Vagina (tissue), 2 donors: ENCODE measurements at regions not wholly inside any gene's neighbourhood (a gene's known extent, or its start where the extent isn't known, plus 50 kb on each side); places are given as distances from the start of the nearest gene placed in this dataset.
"Not testable (repeated sequence)": the region's sequence is repeated elsewhere in the genome, so short reads cannot be mapped to it uniquely, and the experiment has no call there.

ENCODE experiments used
- DNase-seq, 2 donors: peaks; one replicate each; pipeline ENCODE4 v3.0.0-alpha.2; 2017; ENCODE audit errors: extremely low spot score in 2 of 2
- H3K27ac ChIP-seq: fragments of 200-600 bp; sonication (generic); one replicate; pipeline ENCODE4 v1.5.1; 2019
- H3K27me3 ChIP-seq: fragments of 200-600 bp; sonication (generic); one replicate; pipeline ENCODE4 v1.5.1; 2019
- H3K36me3 ChIP-seq, 2 donors: fragments of 200-600 bp; sonication (generic); one replicate each; pipeline ENCODE4 v1.5.1; 2017 to 2019
- H3K4me1 ChIP-seq: fragments of 200-600 bp; sonication (generic); one replicate; pipeline ENCODE4 v1.5.1; 2019
- H3K4me3 ChIP-seq, 2 donors: fragments of 200-600 bp; sonication (generic); 1 replicate in 1 of 2; 2 replicates in 1 of 2; pipeline ENCODE4 v1.5.1; 2016 to 2019
- H3K9me3 ChIP-seq: fragments of 200-600 bp; sonication (generic); one replicate; pipeline ENCODE4 v1.5.1; 2019
- intact Hi-C: fragments of 100-400 bp; cut with DNase I; formaldehyde crosslinking; loops from one replicate; pipeline ENCODE4 v1.15.1; 2023

DNA sequence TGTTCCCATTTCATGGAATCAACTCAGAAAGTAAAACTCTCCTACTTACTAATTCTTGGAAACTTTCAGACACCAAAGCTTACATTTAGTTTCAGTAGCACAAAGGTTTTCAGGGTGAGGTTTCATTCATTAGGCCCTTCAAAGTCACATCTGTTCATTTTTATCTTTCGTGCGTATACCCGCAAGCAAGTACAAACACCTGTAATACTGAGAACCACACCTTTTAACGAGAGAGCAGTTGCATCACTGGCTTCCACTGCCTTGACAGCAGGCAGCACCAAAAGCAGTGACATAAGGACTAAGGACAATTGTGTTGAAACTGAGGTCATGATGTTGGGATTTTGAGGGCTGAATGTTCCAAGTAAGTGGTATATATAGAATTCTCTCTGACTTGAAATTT is 60.5 kb downstream of the GOLGA6L22 start:
- H3K27ac ChIP-seq, H3K9me3 ChIP-seq, intact Hi-C loops, DNase-seq, H3K36me3 ChIP-seq, H3K4me1 ChIP-seq, H3K4me3 ChIP-seq, H3K27me3 ChIP-seq: not testable (repeated sequence)

DNA sequence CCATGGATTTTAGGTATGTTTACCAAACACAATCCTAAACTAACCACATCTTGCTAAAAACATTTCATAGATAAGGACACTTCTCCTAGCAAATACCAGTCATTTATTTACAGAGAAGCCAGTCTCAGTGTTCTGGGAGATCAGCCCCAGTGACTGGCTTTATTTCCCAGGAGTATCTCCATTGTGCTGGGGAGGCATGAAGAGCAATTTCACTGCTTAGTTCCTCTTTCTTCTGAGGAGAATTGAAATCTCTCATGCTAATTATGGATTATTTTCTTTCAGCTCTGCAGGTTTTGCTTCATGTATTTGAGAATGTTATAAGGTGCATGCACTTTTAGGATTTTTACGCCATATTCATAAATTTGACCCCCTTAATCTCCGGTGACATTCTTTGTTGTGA is 67.8 kb downstream of the GOLGA6L22 start:
- H3K9me3 ChIP-seq, H3K4me1 ChIP-seq, intact Hi-C loops, H3K27ac ChIP-seq, H3K36me3 ChIP-seq, DNase-seq, H3K27me3 ChIP-seq, H3K4me3 ChIP-seq: not testable (repeated sequence)

- H3K4me3 ChIP-seq, intact Hi-C loops, DNase-seq: not testable (repeated sequence)
Observed at GRCh38 chr15:22527016-22527415, 68.3 kb downstream of the GOLGA6L22 start.

GRCh38 chr15:22529200-22529599 is 70.5 kb downstream of the GOLGA6L22 start:
- H3K4me3 ChIP-seq, H3K36me3 ChIP-seq, DNase-seq, H3K27ac ChIP-seq, intact Hi-C loops, H3K9me3 ChIP-seq, H3K27me3 ChIP-seq, H3K4me1 ChIP-seq: not testable (repeated sequence)

More at GRCh38 chr15:22527016-22527415, 68.3 kb downstream of the GOLGA6L22 start:
- not testable (repeated sequence) for H3K36me3 ChIP-seq, H3K9me3 ChIP-seq, H3K27ac ChIP-seq, H3K4me1 ChIP-seq, H3K27me3 ChIP-seq

DNA sequence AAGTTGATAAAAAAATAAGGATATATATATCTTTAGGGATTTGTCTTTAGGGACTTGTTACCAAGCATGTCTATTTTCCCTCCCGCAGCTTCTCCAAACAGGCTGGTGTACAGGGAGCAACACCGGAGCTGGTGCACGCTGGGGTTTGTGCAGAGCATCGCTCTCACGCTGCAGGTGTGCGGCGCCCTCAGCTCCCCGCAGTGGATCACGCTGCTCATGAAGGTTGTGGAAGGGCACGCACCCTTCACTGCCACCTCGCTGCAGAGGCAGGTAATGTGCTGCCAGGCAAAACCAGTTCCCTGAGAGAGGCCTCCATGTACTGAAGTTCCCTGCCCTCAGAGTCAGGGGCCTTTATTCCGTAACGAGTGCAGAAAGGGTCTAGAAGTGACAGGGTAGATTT is 101.0 kb downstream of the GOLGA6L22 start:
- not testable (repeated sequence) for DNase-seq

DNA sequence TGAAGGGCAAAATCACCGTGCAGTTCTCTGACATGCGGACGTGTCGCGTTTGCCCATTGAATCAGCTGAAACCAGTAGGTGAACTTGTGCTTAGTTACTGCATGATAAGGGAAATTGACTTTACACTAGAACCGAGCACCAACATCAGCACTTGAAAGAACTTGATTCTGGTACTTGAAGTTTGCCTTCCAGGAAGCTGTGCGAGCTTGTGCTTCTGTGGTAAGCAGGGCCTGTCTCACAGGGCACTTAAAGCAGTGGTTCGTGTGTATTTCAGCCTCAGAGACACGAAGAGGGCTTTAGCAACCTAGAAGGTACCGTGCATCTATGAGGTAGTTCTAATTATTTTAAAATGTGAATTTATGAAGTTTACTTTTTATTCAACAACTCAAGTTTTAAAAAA is 103.0 kb downstream of the GOLGA6L22 start:
- intact Hi-C loops, DNase-seq, H3K27ac ChIP-seq, H3K4me3 ChIP-seq, H3K27me3 ChIP-seq, H3K9me3 ChIP-seq, H3K36me3 ChIP-seq, H3K4me1 ChIP-seq: not testable (repeated sequence)

More for the DNA sequence above, 101.0 kb downstream of the GOLGA6L22 start:
- H3K36me3 ChIP-seq, intact Hi-C loops, H3K27me3 ChIP-seq, H3K4me1 ChIP-seq, H3K4me3 ChIP-seq, H3K27ac ChIP-seq, H3K9me3 ChIP-seq: not testable (repeated sequence)

DNA sequence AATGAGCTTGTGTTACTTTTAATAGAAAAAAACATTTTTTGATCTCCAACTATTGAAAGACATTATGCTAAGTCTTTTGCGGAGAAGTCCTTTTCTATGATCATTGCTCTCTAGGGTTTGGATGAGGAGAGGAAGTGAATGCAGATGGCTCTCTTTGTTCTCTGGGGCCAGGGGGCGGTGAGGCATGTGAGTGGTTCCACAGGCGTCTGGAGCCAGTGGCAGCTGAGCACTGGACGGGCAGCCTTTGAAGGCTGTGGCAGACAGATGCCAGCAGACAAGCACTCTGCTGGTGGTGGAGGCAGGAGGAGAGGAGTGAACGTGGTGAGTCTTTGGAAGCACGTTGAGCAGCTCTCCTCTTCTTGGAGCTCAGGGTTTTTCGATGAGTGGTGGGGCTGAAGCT is 107.8 kb downstream of the GOLGA6L22 start:
- H3K4me1 ChIP-seq, intact Hi-C loops, H3K27ac ChIP-seq: not testable (repeated sequence)

GRCh38 chr15:22569486-22569885 is 110.8 kb downstream of the GOLGA6L22 start:
- intact Hi-C loops, H3K36me3 ChIP-seq, DNase-seq: not testable (repeated sequence)

More for the DNA sequence above, 107.8 kb downstream of the GOLGA6L22 start:
- not testable (repeated sequence) for H3K9me3 ChIP-seq, H3K36me3 ChIP-seq, H3K27me3 ChIP-seq, DNase-seq, H3K4me3 ChIP-seq

DNA sequence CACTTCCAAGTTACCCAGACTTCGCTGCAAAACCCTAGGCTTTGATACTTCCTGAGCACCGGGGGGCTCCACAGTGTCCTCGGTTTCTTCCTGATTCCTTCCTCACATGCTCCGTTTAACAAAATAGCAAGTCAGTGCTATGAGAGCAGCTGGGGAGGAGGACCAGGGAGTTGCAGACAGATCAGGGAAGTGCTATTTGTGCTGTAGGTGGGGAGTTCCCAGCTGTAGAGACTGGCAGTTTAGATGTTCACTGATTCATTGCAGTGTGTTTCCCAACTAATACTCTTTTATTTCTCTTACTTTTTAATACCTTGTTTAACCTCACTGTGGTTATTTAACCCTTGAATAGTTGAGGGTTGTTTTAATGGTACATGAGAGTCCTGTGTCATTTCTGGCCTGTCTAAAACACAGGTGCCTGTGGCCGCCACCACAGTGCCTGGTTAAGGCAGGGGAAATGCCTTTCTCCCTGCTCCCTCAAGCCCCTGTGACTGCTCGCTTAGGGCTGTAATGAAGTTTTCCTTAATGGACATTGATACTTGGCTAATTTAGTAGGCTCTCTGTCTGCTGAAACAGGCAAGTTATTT is 113.5 kb downstream of the GOLGA6L22 start:
- H3K27me3 ChIP-seq, DNase-seq, H3K36me3 ChIP-seq, H3K9me3 ChIP-seq, H3K27ac ChIP-seq, H3K4me1 ChIP-seq, intact Hi-C loops, H3K4me3 ChIP-seq: not testable (repeated sequence)

More at GRCh38 chr15:22569486-22569885, 110.8 kb downstream of the GOLGA6L22 start:
- not testable (repeated sequence) for H3K4me1 ChIP-seq, H3K9me3 ChIP-seq, H3K4me3 ChIP-seq, H3K27me3 ChIP-seq, H3K27ac ChIP-seq

- DNase-seq, intact Hi-C loops, H3K4me1 ChIP-seq: not testable (repeated sequence)
Observed at GRCh38 chr15:22572792-22573191, 114.1 kb downstream of the GOLGA6L22 start.

DNA sequence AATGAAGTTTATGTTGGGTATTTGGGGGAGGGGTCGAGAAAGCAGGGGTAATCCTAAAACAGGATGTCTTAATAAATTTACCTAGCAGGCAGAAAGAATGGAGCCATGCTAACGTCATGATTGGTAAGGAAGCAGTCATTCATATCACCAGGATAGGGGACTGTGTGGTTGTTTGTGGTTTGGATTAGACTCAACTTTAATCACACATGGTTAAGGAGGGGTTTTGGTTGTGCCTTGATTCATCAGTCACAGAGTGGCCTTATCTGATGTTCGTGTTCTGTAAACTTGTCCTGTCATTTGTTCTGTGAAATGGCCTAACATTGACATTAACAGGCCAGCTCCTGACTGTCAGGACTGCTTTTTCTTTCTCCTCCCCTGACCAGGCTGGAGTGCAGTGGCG is 119.1 kb downstream of the GOLGA6L22 start:
- DNase-seq, intact Hi-C loops, H3K9me3 ChIP-seq, H3K4me1 ChIP-seq, H3K27ac ChIP-seq, H3K36me3 ChIP-seq, H3K27me3 ChIP-seq, H3K4me3 ChIP-seq: not testable (repeated sequence)

More at GRCh38 chr15:22572792-22573191, 114.1 kb downstream of the GOLGA6L22 start:
- H3K36me3 ChIP-seq, H3K27ac ChIP-seq, H3K4me3 ChIP-seq, H3K27me3 ChIP-seq, H3K9me3 ChIP-seq: not testable (repeated sequence)

DNA sequence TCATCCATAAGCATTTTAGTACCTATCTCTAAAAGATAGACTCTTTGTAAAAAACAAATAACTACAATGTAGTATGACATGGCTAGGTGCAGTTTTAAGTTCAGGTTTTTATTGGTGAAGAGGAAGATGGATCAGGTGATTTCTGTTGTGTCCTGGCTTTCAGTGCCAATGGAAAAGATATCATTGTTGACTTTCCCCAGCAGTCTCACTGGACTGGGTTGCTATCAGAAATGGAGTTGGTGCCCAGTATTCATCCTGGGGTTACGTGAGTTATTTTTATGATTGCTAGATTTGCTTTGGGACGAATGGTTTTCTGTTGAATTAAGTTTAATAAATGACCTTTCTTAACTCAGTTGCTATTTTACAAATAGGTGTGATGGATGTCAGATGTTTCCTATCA is 120.5 kb downstream of the GOLGA6L22 start:
- H3K4me1 ChIP-seq, H3K9me3 ChIP-seq, intact Hi-C loops, H3K27me3 ChIP-seq, H3K27ac ChIP-seq, H3K4me3 ChIP-seq, DNase-seq, H3K36me3 ChIP-seq: not testable (repeated sequence)

GRCh38 chr15:22587391-22587790 is 128.7 kb downstream of the GOLGA6L22 start:
- H3K36me3 ChIP-seq, H3K9me3 ChIP-seq, intact Hi-C loops, H3K27ac ChIP-seq, DNase-seq, H3K4me3 ChIP-seq, H3K27me3 ChIP-seq, H3K4me1 ChIP-seq: not testable (repeated sequence)

DNA sequence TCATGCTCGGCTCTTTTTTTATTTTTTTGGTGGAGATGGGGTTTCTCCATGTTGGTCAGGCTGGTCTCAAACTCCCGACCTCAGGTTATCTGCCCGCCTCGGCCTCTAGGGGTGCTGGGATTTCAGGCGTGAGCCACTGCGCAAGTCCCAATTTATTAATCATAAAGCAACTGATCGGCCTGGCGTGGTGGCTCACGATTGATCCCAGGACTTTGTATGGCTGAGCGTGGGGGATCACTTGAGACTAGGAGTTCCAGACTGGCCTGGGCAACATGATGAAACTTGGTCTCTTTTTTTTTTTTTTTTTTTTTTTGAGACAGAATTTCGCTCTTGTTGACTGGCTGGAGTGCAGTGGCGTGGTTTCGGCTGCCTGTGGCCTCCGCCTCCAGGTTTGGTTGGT is 139.8 kb downstream of the GOLGA6L22 start:
- H3K36me3 ChIP-seq, H3K4me1 ChIP-seq, H3K27me3 ChIP-seq, DNase-seq, H3K9me3 ChIP-seq, H3K27ac ChIP-seq, intact Hi-C loops, H3K4me3 ChIP-seq: not testable (repeated sequence)
